Gastroesophageal sphincter (tissue), 3 donors: ENCODE measurements at regions not wholly inside any gene's neighbourhood (a gene's known extent, or its start where the extent isn't known, plus 50 kb on each side); places are given as distances from the start of the nearest gene placed in this dataset.

Experiments used
- EP300 ChIP-seq: sonication (generic); formaldehyde crosslinking; IDR thresholded peaks from one replicate; pipeline ENCODE4 v1.6.1; 2017; ENCODE audit warnings: antibody characterized with exemption, mild to moderate bottlenecking
- POLR2A ChIP-seq, 2 donors: fragments of 450-650 bp; IDR thresholded peaks; one replicate each; pipeline ENCODE4 v1.6.1; 2017; ENCODE audit warnings: antibody characterized with exemption in 2 of 2, mild to moderate bottlenecking in 2 of 2, moderate library complexity in 1 of 2
- POLR2AphosphoS5 ChIP-seq: sonication (generic); formaldehyde crosslinking; IDR thresholded peaks from one replicate; pipeline ENCODE4 v1.6.1; 2017; ENCODE audit warnings: antibody characterized with exemption
- TF ChIP-seq, protein P1 (sequence below), 4 experiments: fragments of 200-600 bp in 2 of 4; fragments of 450-650 bp in 2 of 4; sonication (generic) in 1 of 4; IDR thresholded peaks; one replicate each; pipeline ENCODE4 v1.5.1; 2017 to 2019; ENCODE audit warnings: antibody characterized with exemption in 4 of 4, mild to moderate bottlenecking in 2 of 4, moderate library complexity in 2 of 4

DNA sequence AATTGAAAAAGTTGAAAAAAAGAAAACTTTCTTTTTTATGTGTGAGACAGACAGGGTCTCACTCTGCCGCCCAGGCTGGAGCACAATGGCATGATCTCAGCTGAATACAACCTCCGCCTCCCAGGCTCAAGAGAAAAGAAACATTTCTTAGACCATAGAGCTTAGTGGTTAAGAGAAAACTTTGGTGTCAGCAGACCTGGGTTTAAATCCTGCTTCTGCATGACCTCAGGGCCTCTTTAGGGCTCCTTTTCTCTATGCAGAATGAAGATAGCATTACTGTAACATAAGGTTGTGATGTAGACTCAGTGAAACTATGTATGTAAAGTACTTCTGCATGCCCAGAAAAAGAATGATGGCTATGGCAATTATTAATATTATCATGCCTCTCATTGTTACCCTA is 104.7 kb upstream of the NUDT4 start:
- TF ChIP-seq, protein P1, sequence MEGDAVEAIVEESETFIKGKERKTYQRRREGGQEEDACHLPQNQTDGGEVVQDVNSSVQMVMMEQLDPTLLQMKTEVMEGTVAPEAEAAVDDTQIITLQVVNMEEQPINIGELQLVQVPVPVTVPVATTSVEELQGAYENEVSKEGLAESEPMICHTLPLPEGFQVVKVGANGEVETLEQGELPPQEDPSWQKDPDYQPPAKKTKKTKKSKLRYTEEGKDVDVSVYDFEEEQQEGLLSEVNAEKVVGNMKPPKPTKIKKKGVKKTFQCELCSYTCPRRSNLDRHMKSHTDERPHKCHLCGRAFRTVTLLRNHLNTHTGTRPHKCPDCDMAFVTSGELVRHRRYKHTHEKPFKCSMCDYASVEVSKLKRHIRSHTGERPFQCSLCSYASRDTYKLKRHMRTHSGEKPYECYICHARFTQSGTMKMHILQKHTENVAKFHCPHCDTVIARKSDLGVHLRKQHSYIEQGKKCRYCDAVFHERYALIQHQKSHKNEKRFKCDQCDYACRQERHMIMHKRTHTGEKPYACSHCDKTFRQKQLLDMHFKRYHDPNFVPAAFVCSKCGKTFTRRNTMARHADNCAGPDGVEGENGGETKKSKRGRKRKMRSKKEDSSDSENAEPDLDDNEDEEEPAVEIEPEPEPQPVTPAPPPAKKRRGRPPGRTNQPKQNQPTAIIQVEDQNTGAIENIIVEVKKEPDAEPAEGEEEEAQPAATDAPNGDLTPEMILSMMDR (IDR thresholded peaks at IDR 0.05), result no peak
- TF ChIP-seq POLR2A (IDR thresholded peaks at IDR 0.05), result no peak
- no peak for TF ChIP-seq EP300
- TF ChIP-seq POLR2AphosphoS5, result no peak
